ENCODE measurements at regions not wholly inside any gene's neighbourhood (a gene's known extent, or its start where the extent isn't known, plus 50 kb on each side); places are given as distances from the start of the nearest gene placed in this dataset.
A peak's percentile ranks its signal among the peaks of the same experiment; 100 is the strongest.

DNA sequence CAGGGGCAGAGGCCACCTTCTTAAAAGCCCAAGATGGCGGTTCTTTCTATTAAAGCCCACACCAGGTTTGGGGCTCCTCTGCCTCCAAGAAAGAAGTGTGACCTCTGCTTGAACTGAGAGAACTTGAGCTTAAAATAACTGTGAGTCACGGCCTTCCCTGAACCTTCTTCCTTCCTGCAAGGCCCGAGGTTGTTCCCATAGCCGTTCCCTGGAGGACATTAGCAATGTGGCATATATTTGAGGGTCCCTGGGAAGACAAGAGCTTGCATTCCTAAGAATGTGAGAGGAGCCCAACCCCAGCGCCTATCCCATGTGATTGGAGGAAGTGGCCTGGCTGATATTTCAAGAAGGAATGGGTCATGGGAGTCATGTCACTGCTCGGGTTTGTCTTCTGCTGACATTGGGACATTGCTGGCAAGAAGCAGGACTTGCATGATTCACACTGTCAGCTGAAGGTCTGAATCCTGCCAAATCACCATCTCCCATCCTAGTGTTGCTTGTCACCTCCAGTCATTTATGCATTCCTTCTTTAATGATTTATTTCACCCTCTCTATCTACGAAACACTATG is 168.1 kb downstream of the TRIB2 start:
- no peak for DNase-seq (ENCODE audit: insufficient read length, low spot score)
- FAIRE-seq: no peak
- TF ChIP-seq, protein P1, sequence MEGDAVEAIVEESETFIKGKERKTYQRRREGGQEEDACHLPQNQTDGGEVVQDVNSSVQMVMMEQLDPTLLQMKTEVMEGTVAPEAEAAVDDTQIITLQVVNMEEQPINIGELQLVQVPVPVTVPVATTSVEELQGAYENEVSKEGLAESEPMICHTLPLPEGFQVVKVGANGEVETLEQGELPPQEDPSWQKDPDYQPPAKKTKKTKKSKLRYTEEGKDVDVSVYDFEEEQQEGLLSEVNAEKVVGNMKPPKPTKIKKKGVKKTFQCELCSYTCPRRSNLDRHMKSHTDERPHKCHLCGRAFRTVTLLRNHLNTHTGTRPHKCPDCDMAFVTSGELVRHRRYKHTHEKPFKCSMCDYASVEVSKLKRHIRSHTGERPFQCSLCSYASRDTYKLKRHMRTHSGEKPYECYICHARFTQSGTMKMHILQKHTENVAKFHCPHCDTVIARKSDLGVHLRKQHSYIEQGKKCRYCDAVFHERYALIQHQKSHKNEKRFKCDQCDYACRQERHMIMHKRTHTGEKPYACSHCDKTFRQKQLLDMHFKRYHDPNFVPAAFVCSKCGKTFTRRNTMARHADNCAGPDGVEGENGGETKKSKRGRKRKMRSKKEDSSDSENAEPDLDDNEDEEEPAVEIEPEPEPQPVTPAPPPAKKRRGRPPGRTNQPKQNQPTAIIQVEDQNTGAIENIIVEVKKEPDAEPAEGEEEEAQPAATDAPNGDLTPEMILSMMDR (IDR thresholded peaks at IDR 0.05; ENCODE audit: insufficient read depth, missing control alignments): no peak

DNA sequence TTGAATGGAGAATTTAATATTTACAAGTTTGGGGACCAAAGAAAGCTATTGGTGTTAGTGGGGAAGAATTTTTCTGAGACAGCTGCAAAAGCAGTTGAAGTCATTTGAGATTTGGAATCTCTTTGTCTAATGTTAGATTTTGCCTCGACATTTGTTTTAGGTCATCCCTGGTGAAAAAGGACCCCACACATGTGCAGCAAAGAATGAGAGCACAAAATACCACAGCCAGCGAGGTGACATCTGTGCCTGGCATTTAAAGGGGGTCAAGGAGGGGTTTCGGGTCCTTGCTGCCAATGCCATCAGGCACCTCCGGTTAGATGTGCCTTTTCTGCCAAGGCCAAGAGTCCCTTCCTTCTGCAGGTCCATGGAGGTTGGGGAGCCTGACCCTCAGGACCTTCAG is 173.3 kb downstream of the TRIB2 start:
- DNase-seq (ENCODE audit: insufficient read length, low spot score) (no peak), FAIRE-seq (no peak)
- TF ChIP-seq, protein P1 (IDR thresholded peaks at IDR 0.05; ENCODE audit: insufficient read depth, missing control alignments): no peak

DNA sequence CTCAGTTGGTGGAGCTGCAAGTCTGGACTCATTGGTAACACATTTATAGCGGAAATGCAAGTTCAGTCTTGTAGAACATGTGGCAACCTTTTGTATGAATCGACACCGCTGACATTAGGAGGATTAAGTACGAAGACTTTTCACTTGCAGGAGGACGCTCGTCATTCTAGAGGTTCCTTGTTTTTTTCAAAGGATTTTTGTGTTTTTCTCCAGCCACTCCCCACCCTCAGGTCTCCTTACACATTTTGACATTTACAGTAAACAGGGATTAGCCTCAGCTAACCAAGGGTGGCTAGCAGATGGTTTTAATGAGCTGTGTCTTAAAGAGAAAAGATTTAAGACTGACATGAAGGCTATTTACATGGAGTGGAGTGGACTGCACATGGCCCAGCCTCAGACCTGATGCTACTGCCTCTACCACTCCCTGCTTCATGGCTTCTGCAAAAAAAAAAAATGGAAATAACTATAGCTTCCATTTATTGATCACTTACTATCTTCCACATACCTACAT is 173.8 kb downstream of the TRIB2 start:
- FAIRE-seq: no peak
- DNase-seq (ENCODE audit: insufficient read length, low spot score): no peak
- TF ChIP-seq, protein P1 (IDR thresholded peaks at IDR 0.05; ENCODE audit: insufficient read depth, missing control alignments): no peak

DNA sequence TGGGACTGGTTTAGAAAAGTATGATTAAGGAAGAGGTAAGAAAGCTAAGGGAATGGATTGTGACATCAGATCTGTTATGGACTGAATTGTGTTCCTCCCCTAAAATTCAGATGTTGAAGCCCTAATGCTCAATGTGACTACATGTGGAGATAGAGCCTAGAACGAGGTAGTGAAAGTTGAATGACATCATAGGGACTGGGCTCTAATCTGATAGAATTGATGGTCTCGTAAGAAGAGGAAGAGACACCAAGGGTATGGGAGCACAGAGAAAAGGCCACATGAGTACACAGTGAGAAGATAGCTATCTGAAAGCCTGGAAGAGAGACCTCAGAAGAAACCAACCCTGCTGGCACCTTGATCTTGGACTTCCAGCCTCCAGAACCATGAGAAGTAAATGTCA is 178.3 kb downstream of the TRIB2 start:
- FAIRE-seq (no peak), DNase-seq (ENCODE audit: insufficient read length, low spot score) (no peak)
- TF ChIP-seq, protein P1 (IDR thresholded peaks at IDR 0.05; ENCODE audit: insufficient read depth, missing control alignments): no peak

DNA sequence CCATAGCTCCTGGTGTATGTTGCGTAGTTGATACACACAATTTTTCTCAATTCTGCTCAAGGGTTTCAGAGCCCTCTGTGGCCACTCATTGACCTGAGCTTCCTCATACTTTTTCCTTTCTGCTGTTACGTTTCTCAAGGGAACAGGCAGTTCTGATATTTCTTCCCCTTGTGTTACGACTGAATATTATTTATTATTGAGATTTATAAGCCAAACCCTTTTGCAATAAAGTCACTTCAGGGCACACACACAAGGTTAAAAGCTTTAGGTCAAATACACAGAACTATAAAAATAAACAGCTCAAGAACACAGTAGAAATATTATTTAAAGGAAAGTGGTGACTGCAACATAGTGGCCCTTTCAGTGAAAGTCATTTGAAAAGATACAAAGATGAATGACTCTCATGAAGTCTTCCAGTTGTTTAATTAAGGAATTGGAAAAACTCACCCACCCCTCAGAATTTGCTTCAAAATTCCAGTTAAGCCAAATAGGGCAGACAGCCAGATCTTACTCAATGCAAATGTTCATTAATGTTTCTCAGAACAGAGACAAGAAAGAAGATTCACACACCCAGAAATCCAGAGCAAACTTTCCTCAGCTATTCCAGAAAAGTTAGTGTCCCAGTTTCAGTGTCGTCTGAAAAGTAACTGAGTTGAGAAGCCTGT is 179.7 kb downstream of the TRIB2 start:
- DNase-seq (ENCODE audit: insufficient read length, low spot score): no peak
- TF ChIP-seq, protein P1 (IDR thresholded peaks at IDR 0.05; ENCODE audit: insufficient read depth, missing control alignments): no peak
- no peak for FAIRE-seq

DNA sequence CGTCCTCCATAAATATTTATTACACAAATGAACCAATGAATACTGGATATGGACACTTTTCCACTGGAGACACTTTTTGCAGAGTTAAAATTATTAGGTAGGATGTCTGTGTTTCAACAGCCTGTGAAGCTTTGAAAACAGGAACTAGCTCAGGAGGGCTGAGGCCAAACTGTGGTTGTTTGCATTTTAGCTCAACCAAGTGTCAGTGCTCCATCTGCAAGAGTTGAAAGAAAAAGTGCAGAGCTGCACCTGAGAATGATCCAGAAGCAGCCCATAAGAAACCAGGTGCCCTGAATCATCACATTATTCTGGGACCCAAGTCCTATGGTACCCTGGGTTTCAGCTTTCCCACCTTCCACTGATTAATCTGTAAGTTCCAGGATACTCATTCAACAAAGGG is 180.4 kb downstream of the TRIB2 start:
- no peak for DNase-seq (ENCODE audit: insufficient read length, low spot score)
- no peak for FAIRE-seq
- TF ChIP-seq, protein P1 (IDR thresholded peaks at IDR 0.05; ENCODE audit: insufficient read depth, missing control alignments): no peak

DNA sequence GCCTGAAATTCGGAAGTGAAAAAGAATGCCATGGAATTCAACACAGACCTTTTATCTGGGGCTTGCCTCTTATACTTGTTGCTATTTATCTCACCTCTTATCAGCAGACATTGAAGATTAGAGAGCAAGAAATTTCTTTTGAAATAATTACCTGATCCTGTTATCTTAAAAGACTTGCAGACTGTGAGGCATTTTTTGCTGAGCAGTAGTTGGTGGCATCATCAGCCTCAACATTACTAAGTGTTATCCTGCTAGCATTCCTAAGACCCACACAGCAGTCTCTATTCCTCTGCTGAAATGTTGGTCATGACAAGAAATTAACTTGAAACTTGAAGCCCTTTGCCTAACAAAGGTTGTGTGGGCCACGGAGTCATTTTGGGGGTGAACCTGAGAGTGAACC is 186.5 kb downstream of the TRIB2 start:
- no peak for DNase-seq (ENCODE audit: insufficient read length, low spot score)
- FAIRE-seq: peak; percentile 51
- TF ChIP-seq, protein P1 (IDR thresholded peaks at IDR 0.05; ENCODE audit: insufficient read depth, missing control alignments): no peak

All from D721Med (cell line).